ENCODE measurements at regions not wholly inside any gene's neighbourhood (a gene's known extent, or its start where the extent isn't known, plus 50 kb on each side); places are given as distances from the start of the nearest gene placed in this dataset.
A peak's percentile ranks its signal among the peaks of the same experiment; 100 is the strongest.

DNA sequence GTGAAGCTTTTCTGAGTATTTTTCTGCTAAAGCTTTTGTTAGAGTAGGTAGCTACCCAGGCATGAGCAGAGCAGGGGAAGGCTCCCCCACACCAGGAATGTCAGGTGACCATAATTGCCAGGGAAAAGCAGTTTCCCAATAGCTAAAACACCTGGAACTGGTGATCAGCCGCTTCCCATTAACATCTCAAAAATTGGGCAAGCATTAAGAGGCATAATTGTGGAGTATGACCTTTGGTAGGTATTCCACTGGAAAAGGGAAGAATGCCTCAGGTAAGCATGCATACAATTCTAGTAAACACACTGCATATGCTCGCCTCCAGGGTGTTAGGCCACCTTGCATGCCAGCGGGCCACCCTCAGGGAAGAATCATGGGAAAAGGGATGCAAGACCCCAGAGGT is 84.5 kb downstream of the CCR1 start:
- H3K27me3 ChIP-seq, result peaks cover 0 to 19% (median 0%) of the 10 kb centered on the region in 4 donors
- WGBS, 2 donors, result 88 to 97% methylated on average over 3 of the region's 3 CpGs
- no peaks in the 10 kb centered on the region for H3K36me3 ChIP-seq
- intact Hi-C loops (cut with DNase I), result no loop called here
- no peak overlapping the region for H3K4me3 ChIP-seq
- no peaks in the 10 kb centered on the region for H3K9me3 ChIP-seq
- H3K27ac ChIP-seq, result peak overlapping the region in 2 of 4 donors; percentile 40 to 45
- peaks cover 0 to 7% (median 0%) of the 10 kb centered on the region in 3 donors for H3K4me1 ChIP-seq
- DNase-seq, result no peak
- no peak for TF ChIP-seq POLR2A (IDR thresholded peaks at IDR 0.05)

DNA sequence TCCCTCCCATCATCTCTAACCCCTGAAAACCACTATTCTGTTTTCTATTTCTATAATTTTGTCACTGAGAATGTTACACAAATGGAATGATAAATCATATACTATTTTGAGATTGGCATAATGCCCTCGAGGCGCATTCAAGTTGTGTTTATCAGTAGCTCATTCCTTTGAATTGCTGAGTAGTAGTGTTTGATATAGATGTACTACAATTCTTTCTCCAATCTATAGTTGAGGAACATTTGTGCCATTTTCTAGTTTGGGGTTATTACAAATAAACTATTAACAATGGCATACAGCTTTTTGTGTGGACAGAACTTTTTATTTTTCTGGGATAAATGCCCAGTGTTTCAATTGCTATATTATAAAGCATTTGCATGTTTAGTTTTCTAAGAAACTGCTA is 86.0 kb downstream of the CCR1 start:
- Histone ChIP-seq H3K27ac (no peak overlapping the region), H3K27me3 (peaks cover 0 to 19% (median 0%) of the 10 kb centered on the region in 4 donors), H3K4me1 (peaks cover 0 to 7% (median 0%) of the 10 kb centered on the region in 3 donors), H3K4me3 (no peak overlapping the region), H3K9me3 (no peaks in the 10 kb centered on the region), H3K36me3 (no peaks in the 10 kb centered on the region)
- intact Hi-C loops (cut with DNase I), result no loop called here
- WGBS, 2 donors, result 63 to 76% methylated on average over 2 of the region's 2 CpGs
- DNase-seq, result no peak
- TF ChIP-seq, protein P1, sequence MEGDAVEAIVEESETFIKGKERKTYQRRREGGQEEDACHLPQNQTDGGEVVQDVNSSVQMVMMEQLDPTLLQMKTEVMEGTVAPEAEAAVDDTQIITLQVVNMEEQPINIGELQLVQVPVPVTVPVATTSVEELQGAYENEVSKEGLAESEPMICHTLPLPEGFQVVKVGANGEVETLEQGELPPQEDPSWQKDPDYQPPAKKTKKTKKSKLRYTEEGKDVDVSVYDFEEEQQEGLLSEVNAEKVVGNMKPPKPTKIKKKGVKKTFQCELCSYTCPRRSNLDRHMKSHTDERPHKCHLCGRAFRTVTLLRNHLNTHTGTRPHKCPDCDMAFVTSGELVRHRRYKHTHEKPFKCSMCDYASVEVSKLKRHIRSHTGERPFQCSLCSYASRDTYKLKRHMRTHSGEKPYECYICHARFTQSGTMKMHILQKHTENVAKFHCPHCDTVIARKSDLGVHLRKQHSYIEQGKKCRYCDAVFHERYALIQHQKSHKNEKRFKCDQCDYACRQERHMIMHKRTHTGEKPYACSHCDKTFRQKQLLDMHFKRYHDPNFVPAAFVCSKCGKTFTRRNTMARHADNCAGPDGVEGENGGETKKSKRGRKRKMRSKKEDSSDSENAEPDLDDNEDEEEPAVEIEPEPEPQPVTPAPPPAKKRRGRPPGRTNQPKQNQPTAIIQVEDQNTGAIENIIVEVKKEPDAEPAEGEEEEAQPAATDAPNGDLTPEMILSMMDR (IDR thresholded peaks at IDR 0.05), result no peak
- TF ChIP-seq POLR2A (IDR thresholded peaks at IDR 0.05), result no peak

DNA sequence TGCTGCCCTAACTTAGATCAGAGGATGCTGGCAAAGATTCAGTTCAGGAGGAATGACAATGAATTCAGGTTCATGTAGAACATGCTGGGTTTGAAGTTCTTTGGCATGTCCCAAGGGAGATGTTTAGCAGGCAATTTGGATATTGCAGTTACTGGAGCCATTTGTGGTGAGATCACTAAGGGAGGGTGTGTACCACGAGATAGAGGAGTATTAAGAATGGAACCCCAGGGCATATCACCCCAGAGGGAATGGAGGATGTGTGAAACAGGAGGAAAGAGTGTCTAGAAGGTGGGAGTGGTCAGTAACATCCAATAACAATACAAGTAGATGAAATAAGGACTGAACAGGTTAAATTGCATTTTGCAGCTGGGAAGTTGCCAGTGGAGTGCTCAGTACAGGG is 87.1 kb downstream of the CCR1 start:
- Histone ChIP-seq H3K4me1 (peaks cover 0 to 7% (median 0%) of the 10 kb centered on the region in 3 donors), H3K9me3 (no peaks in the 10 kb centered on the region), H3K36me3 (no peaks in the 10 kb centered on the region), H3K27ac (no peak overlapping the region), H3K4me3 (no peak overlapping the region), H3K27me3 (peaks cover 0 to 19% (median 0%) of the 10 kb centered on the region in 4 donors)
- 18 to 22% methylated on average over 1 of the region's 1 CpG for WGBS, 2 donors
- DNase-seq, result no peak
- intact Hi-C loops (cut with DNase I), result no loop called here
- TF ChIP-seq, protein P1 (IDR thresholded peaks at IDR 0.05), result no peak
- TF ChIP-seq POLR2A (IDR thresholded peaks at IDR 0.05), result no peak

DNA sequence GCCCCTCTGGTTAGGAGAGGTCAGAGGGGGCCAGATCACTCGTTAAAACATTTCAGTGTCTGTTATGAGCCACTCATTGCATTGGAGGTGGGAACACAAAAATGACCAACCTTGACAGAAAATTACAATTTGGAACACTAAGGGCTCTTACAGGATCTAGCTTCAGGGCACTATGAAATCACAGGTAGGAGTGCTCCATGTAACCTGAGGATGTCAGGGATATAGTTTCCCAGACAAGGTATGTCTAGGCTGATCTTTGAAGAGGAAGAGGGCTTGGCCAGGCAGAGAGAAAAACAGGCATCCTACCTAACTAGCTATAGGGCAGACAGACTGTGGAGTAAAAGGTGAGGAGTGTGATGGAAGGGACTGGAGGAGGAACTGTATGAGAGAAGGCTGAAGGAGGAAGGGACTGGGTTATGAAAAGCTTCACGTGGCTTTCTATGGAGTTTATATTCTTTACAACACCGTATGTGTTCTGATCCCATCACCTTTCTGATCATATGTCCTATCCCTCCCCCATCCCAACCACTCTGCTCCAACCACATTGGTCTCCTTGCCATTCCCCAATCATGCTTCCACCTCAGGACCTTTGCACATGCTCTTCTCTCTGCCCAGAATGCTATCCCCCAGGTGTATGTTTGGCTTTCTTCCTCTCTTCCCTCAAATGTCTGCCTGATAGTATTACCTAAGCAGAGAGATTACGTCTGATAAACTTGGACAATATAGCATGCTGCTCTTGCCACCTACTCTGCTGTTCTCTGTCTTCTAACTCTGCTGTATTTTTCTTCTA is 88.2 kb downstream of the CCR1 start:
- no peaks in the 10 kb centered on the region for H3K36me3 ChIP-seq
- peaks cover 0 to 15% (median 0%) of the 10 kb centered on the region in 4 donors for H3K27me3 ChIP-seq
- H3K27ac ChIP-seq, result no peak overlapping the region
- H3K4me3 ChIP-seq, result no peak overlapping the region
- no peak for DNase-seq
- intact Hi-C loops (cut with DNase I), result no loop called here
- no peaks in the 10 kb centered on the region for H3K9me3 ChIP-seq
- WGBS, 2 donors, result 66 to 78% methylated on average over 4 of the region's 4 CpGs
- peaks cover 0 to 9% (median 0%) of the 10 kb centered on the region in 3 donors for H3K4me1 ChIP-seq
- TF ChIP-seq, protein P1 (IDR thresholded peaks at IDR 0.05), result no peak
- TF ChIP-seq POLR2A (IDR thresholded peaks at IDR 0.05), result no peak

DNA sequence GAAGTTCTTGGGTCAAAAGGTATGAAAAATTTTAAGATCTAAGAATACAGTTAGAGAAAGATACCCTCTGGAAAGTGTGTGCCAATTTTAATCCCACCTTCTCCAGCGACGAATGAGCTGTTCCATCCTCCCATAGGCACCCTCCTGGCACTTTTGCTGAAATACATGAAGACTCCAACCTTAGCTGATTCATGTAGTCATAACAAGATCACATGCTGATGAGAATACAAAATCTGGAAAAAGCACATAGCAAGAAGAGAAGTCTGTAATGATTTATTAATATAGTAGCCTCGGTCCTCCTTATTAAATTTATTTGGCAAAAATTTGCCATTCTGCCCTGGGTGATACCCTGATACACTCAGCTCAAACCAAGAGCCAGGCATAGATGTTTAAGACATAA is 88.9 kb downstream of the CCR1 start:
- intact Hi-C loops (cut with DNase I), result no loop called here
- 66 to 76% methylated on average over 3 of the region's 3 CpGs for WGBS, 2 donors
- H3K27me3 ChIP-seq, result peaks cover 0 to 13% (median 0%) of the 10 kb centered on the region in 4 donors
- TF ChIP-seq, protein P1 (IDR thresholded peaks at IDR 0.05), result no peak
- TF ChIP-seq POLR2A (IDR thresholded peaks at IDR 0.05), result no peak
- H3K27ac ChIP-seq, result no peak overlapping the region
- no peak for DNase-seq
- peaks cover 3 to 13% (median 4%) of the 10 kb centered on the region in 3 donors for H3K4me1 ChIP-seq
- no peaks in the 10 kb centered on the region for H3K9me3 ChIP-seq
- no peak overlapping the region for H3K4me3 ChIP-seq
- H3K36me3 ChIP-seq, result no peaks in the 10 kb centered on the region

Measured in esophagus squamous epithelium (tissue), 5 donors.